H9 (cell line): ENCODE measurements at regions not wholly inside any gene's neighbourhood (a gene's known extent, or its start where the extent isn't known, plus 50 kb on each side); places are given as distances from the start of the nearest gene placed in this dataset.

ENCODE experiments used
- DNase-seq: peaks from one replicate; pipeline ENCODE4 v3.0.0-alpha.2; 2017
- H2AFZ ChIP-seq: one replicate; pipeline ENCODE4 v1.6.1; 2013; ENCODE audit warnings: mild to moderate bottlenecking, low read length, control low read depth, moderate library complexity
- H2AK5ac ChIP-seq: 2 replicates; pipeline ENCODE4 v1.6.1; 2013; ENCODE audit warnings: low read length, control low read depth, mixed read lengths; ENCODE audit not compliant: insufficient read length
- H2BK120ac ChIP-seq: one replicate; pipeline ENCODE4 v1.6.1; 2013; ENCODE audit warnings: low read depth, mild to moderate bottlenecking, low read length, control low read depth, inconsistent platforms; ENCODE audit not compliant: poor library complexity, severe bottlenecking
- H2BK12ac ChIP-seq: 2 replicates; pipeline ENCODE4 v1.6.1; 2013; ENCODE audit warnings: low read length, control low read depth, mixed read lengths, low read depth; ENCODE audit not compliant: insufficient read length
- H2BK15ac ChIP-seq: 2 replicates; pipeline ENCODE4 v1.6.1; 2013; ENCODE audit warnings: low read depth, low read length, control low read depth
- H2BK20ac ChIP-seq: one replicate; pipeline ENCODE4 v1.6.1; 2013; ENCODE audit warnings: low read depth, mild to moderate bottlenecking, low read length, control low read depth, inconsistent platforms; ENCODE audit not compliant: poor library complexity, severe bottlenecking
- H2BK5ac ChIP-seq: 2 replicates; pipeline ENCODE4 v1.6.1; 2013; ENCODE audit warnings: low read length, control low read depth, mixed read lengths; ENCODE audit not compliant: insufficient read length
- H3K14ac ChIP-seq: 2 replicates; pipeline ENCODE4 v1.6.1; 2013; ENCODE audit warnings: low read length, control low read depth; ENCODE audit not compliant: insufficient read depth
- H3K18ac ChIP-seq: 2 replicates; pipeline ENCODE4 v1.6.1; 2013; ENCODE audit warnings: low read depth, mild to moderate bottlenecking, mixed read lengths, low read length, control low read depth; ENCODE audit not compliant: insufficient read length
- H3K23ac ChIP-seq: 2 replicates; pipeline ENCODE4 v1.6.1; 2013; ENCODE audit warnings: low read length, control low read depth, mixed read lengths, low read depth; ENCODE audit not compliant: insufficient read length
- H3K23me2 ChIP-seq: 2 replicates; pipeline ENCODE4 v1.6.1; 2013; ENCODE audit warnings: low read depth, mild to moderate bottlenecking, mixed read lengths, low read length, control low read depth; ENCODE audit not compliant: insufficient read length, poor library complexity, severe bottlenecking
- H3K27ac ChIP-seq: 2 replicates; pipeline ENCODE4 v1.5.1; 2013; ENCODE audit warnings: low read length, control low read depth, mixed read lengths, low read depth; ENCODE audit not compliant: insufficient read length
- H3K27me3 ChIP-seq: 2 replicates; pipeline ENCODE4 v1.6.1; 2013; ENCODE audit warnings: low read length, control low read depth, inconsistent platforms; ENCODE audit not compliant: insufficient read depth
- H3K4ac ChIP-seq: 2 replicates; pipeline ENCODE4 v1.6.1; 2013; ENCODE audit warnings: low read depth, mild to moderate bottlenecking, control low read depth, inconsistent platforms, low read length, moderate library complexity
- H3K4me1 ChIP-seq: 2 replicates; pipeline ENCODE4 v1.6.1; 2013; ENCODE audit warnings: low read length, control low read depth, inconsistent platforms; ENCODE audit not compliant: insufficient read depth
- H3K4me2 ChIP-seq: 2 replicates; pipeline ENCODE4 v1.6.1; 2013; ENCODE audit warnings: low read length, control low read depth, mixed read lengths; ENCODE audit not compliant: insufficient read length, insufficient read depth
- H3K56ac ChIP-seq: 2 replicates; pipeline ENCODE4 v1.6.1; 2013; ENCODE audit warnings: low read depth, mild to moderate bottlenecking, mixed read lengths, low read length, control low read depth; ENCODE audit not compliant: insufficient read length
- H3K79me1 ChIP-seq: 2 replicates; pipeline ENCODE4 v1.6.1; 2013; ENCODE audit warnings: low read depth, mild to moderate bottlenecking, moderate library complexity, low read length, control low read depth, inconsistent platforms; ENCODE audit not compliant: insufficient read depth, poor library complexity, severe bottlenecking
- H3K79me2 ChIP-seq: 2 replicates; pipeline ENCODE4 v1.6.1; 2013; ENCODE audit warnings: low read length, control low read depth, inconsistent platforms; ENCODE audit not compliant: insufficient read depth
- H3K9ac ChIP-seq: 2 replicates; pipeline ENCODE4 v1.6.1; 2013; ENCODE audit warnings: low read length, control low read depth, mixed read lengths; ENCODE audit not compliant: insufficient read length; ENCODE audit errors: extremely low read depth
- H3K9me3 ChIP-seq: one replicate; pipeline ENCODE4 v1.6.1; 2013; ENCODE audit warnings: low read depth, low read length, inconsistent platforms; ENCODE audit not compliant: control insufficient read depth
- H3T11ph ChIP-seq: one replicate; pipeline ENCODE4 v1.6.1; 2013; ENCODE audit warnings: mild to moderate bottlenecking, low read length, control low read depth, inconsistent platforms
- H4K20me1 ChIP-seq: one replicate; pipeline ENCODE4 v1.6.1; 2013; ENCODE audit not compliant: control insufficient read depth, insufficient read length, insufficient read depth
- H4K5ac ChIP-seq: 2 replicates; pipeline ENCODE4 v1.6.1; 2013; ENCODE audit warnings: low read depth, mild to moderate bottlenecking, mixed read lengths, low read length, control low read depth; ENCODE audit not compliant: insufficient read length
- H4K8ac ChIP-seq: replicated peaks from 2 replicates; pipeline ENCODE4 v1.6.1; 2013; ENCODE audit warnings: low read length, control low read depth, mixed read lengths, low read depth; ENCODE audit not compliant: insufficient read length
- H4K91ac ChIP-seq: 2 replicates; pipeline ENCODE4 v1.6.1; 2013; ENCODE audit warnings: low read depth, mild to moderate bottlenecking, moderate library complexity, mixed read lengths, low read length, control low read depth; ENCODE audit not compliant: insufficient read length
- H3K27ac Mint-ChIP-seq, 3 experiments: 2 replicates in 2 of 3; 3 replicates in 1 of 3; pipeline ENCODE4 v1.8.0; 2020 to 2021; ENCODE audit warnings: mixed read lengths in 3 of 3, mild to moderate bottlenecking in 1 of 3, moderate library complexity in 1 of 3
- H3K27me3 Mint-ChIP-seq: 2 replicates; pipeline ENCODE4 v1.8.0; 2021; ENCODE audit warnings: low read depth, mild to moderate bottlenecking, moderate library complexity, mixed read lengths
- H3K36me3 Mint-ChIP-seq, 3 experiments: 2 replicates in 2 of 3; 3 replicates in 1 of 3; pipeline ENCODE4 v1.8.0; 2020 to 2021; ENCODE audit warnings: low read depth in 3 of 3, mixed read lengths in 3 of 3; ENCODE audit not compliant: insufficient read depth in 1 of 3
- H3K4me1 Mint-ChIP-seq, 2 experiments: 2 replicates each; pipeline ENCODE4 v1.8.0; 2020; ENCODE audit warnings: mixed read lengths in 2 of 2
- H3K4me3 Mint-ChIP-seq, 2 experiments: 2 replicates in 1 of 2; 3 replicates in 1 of 2; pipeline ENCODE4 v1.8.0; 2020 to 2021; ENCODE audit warnings: mild to moderate bottlenecking in 2 of 2, mixed read lengths in 2 of 2, moderate library complexity in 1 of 2
- H3K9me3 Mint-ChIP-seq, 2 experiments: 2 replicates in 1 of 2; 3 replicates in 1 of 2; pipeline ENCODE4 v1.8.0; 2020; ENCODE audit warnings: mild to moderate bottlenecking in 2 of 2, mixed read lengths in 2 of 2, moderate library complexity in 1 of 2
- CTCF ChIP-seq: fragments of 200-600 bp; sonication (generic); conservative IDR thresholded peaks from 3 replicates; pipeline ENCODE4 v1.8.0; 2021; ENCODE audit warnings: antibody characterized with exemption, mild to moderate bottlenecking
- WGBS: extraction: QIAGEN DNeasy Blood & Tissue Kit; methylation state at CpG from one replicate; pipeline ENCODE4 v1.1.7; 2013; ENCODE audit warnings: missing lambda C conversion rate, low lambda C conversion rate, mixed read lengths; ENCODE audit not compliant: insufficient read length; ENCODE audit errors: extremely low coverage; 5-methylcytosine and 5-hydroxymethylcytosine counted together

DNA sequence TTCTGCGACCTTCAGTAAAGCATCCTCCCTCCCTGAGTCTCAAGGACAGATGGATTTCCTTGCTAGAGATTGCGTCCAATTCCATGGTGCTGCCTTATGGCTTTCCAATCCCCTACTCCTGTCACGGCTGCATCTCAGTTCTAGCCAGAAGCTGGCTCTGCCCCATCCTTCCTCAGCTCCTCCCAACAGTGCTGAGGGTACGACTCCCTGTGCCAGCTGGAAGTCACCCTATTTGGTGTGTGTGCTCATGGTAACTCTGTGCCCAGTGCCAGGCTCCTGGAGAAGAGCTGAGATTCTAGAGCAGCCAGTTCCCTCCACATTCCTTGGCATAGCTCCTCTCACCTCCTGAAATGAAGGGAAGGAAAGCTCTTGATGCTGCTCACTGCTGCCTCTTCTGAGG lies 185.0 kb upstream of the PODXL start:
- H2BK5ac ChIP-seq, result no peak overlapping the region
- Mint-ChIP-seq H3K27me3 (peaks cover 11% of the 10 kb centered on the region), H3K36me3 (no peaks in the 10 kb centered on the region; a peak in 1 of 7 replicates), H3K4me1 (peaks cover 12 to 14% of the 10 kb centered on the region in 2 experiments), H3K4me3 (no peak overlapping the region), H3K27ac (no peak overlapping the region), H3K9me3 (no peaks in the 10 kb centered on the region)
- H3K23ac ChIP-seq, result no peak overlapping the region
- H4K8ac ChIP-seq, result no peak overlapping the region
- H2AK5ac ChIP-seq, result no peak overlapping the region
- no peak for DNase-seq
- no peak overlapping the region for H2BK20ac ChIP-seq
- no peak overlapping the region for H4K5ac ChIP-seq
- no peak overlapping the region for H2BK15ac ChIP-seq
- no peak overlapping the region for H3K27ac ChIP-seq
- TF ChIP-seq CTCF, result no peak
- H3K23me2 ChIP-seq, result no peaks in the 10 kb centered on the region
- no peaks in the 10 kb centered on the region for H3K79me1 ChIP-seq
- no peak overlapping the region for H3T11ph ChIP-seq
- H3K9ac ChIP-seq, result no peak overlapping the region
- no peak overlapping the region for H4K91ac ChIP-seq
- WGBS, result no CpG with 5 or more reads among the region's 4 CpGs
- no peak overlapping the region for H2BK12ac ChIP-seq
- no peaks in the 10 kb centered on the region for H3K79me2 ChIP-seq
- no peak overlapping the region for H2BK120ac ChIP-seq
- H3K18ac ChIP-seq, result no peak overlapping the region
- H4K20me1 ChIP-seq, result no peaks in the 10 kb centered on the region
- H3K4ac ChIP-seq, result no peak overlapping the region
- no peak overlapping the region for H3K4me2 ChIP-seq
- no peaks in the 10 kb centered on the region for H3K9me3 ChIP-seq
- H2AFZ ChIP-seq, result no peak overlapping the region
- H3K27me3 ChIP-seq, result no peaks in the 10 kb centered on the region
- no peak overlapping the region for H3K56ac ChIP-seq
- no peak overlapping the region for H3K14ac ChIP-seq
- peaks cover 3% of the 10 kb centered on the region; the same call in 1 of the 2 replicates for H3K4me1 ChIP-seq
